Nephron progenitor cell (in vitro differentiated cells): ENCODE measurements at regions not wholly inside any gene's neighbourhood (a gene's known extent, or its start where the extent isn't known, plus 50 kb on each side); places are given as distances from the start of the nearest gene placed in this dataset.

Experiments
- DNase-seq: peaks from one replicate; pipeline ENCODE4 v3.0.0; 2021
- H3K27ac Mint-ChIP-seq: 2 replicates; pipeline ENCODE4 v1.8.0; 2021; ENCODE audit warnings: mild to moderate bottlenecking, moderate library complexity, mixed read lengths
- H3K27me3 Mint-ChIP-seq: 2 replicates; pipeline ENCODE4 v1.8.0; 2021; ENCODE audit warnings: mild to moderate bottlenecking, low read depth, mixed read lengths; ENCODE audit not compliant: poor library complexity
- H3K36me3 Mint-ChIP-seq: 2 replicates; pipeline ENCODE4 v1.8.0; 2021; ENCODE audit warnings: low read depth, mixed read lengths
- H3K4me1 Mint-ChIP-seq: 2 replicates; pipeline ENCODE4 v1.8.0; 2021; ENCODE audit warnings: mixed read lengths
- H3K4me3 Mint-ChIP-seq: 2 replicates; pipeline ENCODE4 v1.8.0; 2021; ENCODE audit warnings: mild to moderate bottlenecking, moderate library complexity, mixed read lengths
- H3K9me3 Mint-ChIP-seq: 2 replicates; pipeline ENCODE4 v1.8.0; 2021; ENCODE audit warnings: mild to moderate bottlenecking, moderate library complexity, mixed read lengths
- CTCF ChIP-seq: fragments of 200-600 bp; sonication (generic); IDR thresholded peaks from 2 replicates; pipeline ENCODE4 v1.5.0; 2021; ENCODE audit warnings: antibody characterized with exemption

- Mint-ChIP-seq H3K36me3 (no peaks in the 10 kb centered on the region), H3K27me3 (no peaks in the 10 kb centered on the region), H3K4me3 (no peak overlapping the region), H3K27ac (no peak overlapping the region), H3K9me3 (no peaks in the 10 kb centered on the region), H3K4me1 (no peaks in the 10 kb centered on the region)
- no peak for TF ChIP-seq CTCF
- DNase-seq: no peak
These were observed 999.6 kb downstream of the SUCLG1 start for GRCh38 chr2:83459456-83459855.

GRCh38 chr2:83435989-83436388 is 1023.1 kb downstream of the SUCLG1 start:
- H3K27me3 Mint-ChIP-seq: no peaks in the 10 kb centered on the region
- H3K4me3 Mint-ChIP-seq: no peak overlapping the region
- no peaks in the 10 kb centered on the region for H3K36me3 Mint-ChIP-seq

GRCh38 chr2:83420993-83421392 is 1038.1 kb downstream of the SUCLG1 start:
- TF ChIP-seq CTCF: no peak
- H3K27me3 Mint-ChIP-seq: no peaks in the 10 kb centered on the region
- H3K4me1 Mint-ChIP-seq: no peaks in the 10 kb centered on the region
- no peak overlapping the region for H3K27ac Mint-ChIP-seq
- no peak overlapping the region for H3K4me3 Mint-ChIP-seq
- no peaks in the 10 kb centered on the region for H3K36me3 Mint-ChIP-seq
- DNase-seq: no peak
- peaks cover 34% of the 10 kb centered on the region for H3K9me3 Mint-ChIP-seq

More at GRCh38 chr2:83435989-83436388, 1023.1 kb downstream of the SUCLG1 start:
- no peak for TF ChIP-seq CTCF
- no peak overlapping the region for H3K27ac Mint-ChIP-seq
- no peaks in the 10 kb centered on the region for H3K9me3 Mint-ChIP-seq
- no peaks in the 10 kb centered on the region for H3K4me1 Mint-ChIP-seq
- DNase-seq: no peak

GRCh38 chr2:83394134-83394904 is 1064.8 kb downstream of the SUCLG1 start:
- no peak for DNase-seq
- Mint-ChIP-seq H3K9me3 (no peaks in the 10 kb centered on the region), H3K27ac (no peak overlapping the region), H3K4me3 (no peak overlapping the region), H3K4me1 (no peaks in the 10 kb centered on the region), H3K36me3 (no peaks in the 10 kb centered on the region), H3K27me3 (peaks cover 3% of the 10 kb centered on the region)
- TF ChIP-seq CTCF: no peak

GRCh38 chr2:83388804-83389203 is 1070.3 kb downstream of the SUCLG1 start:
- no peak for DNase-seq

More at GRCh38 chr2:83388804-83389203, 1070.3 kb downstream of the SUCLG1 start:
- Mint-ChIP-seq H3K27ac (no peak overlapping the region), H3K4me3 (no peak overlapping the region), H3K9me3 (no peaks in the 10 kb centered on the region), H3K4me1 (no peaks in the 10 kb centered on the region), H3K27me3 (no peaks in the 10 kb centered on the region), H3K36me3 (no peaks in the 10 kb centered on the region)
- no peak for TF ChIP-seq CTCF
